HTR-8/SVneo (cell line): ENCODE measurements at regions not wholly inside any gene's neighbourhood (a gene's known extent, or its start where the extent isn't known, plus 50 kb on each side); places are given as distances from the start of the nearest gene placed in this dataset.
"Not testable (repeated sequence)": the region's sequence is repeated elsewhere in the genome, so short reads cannot be mapped to it uniquely, and the experiment has no call there.

Experiments used
- DNase-seq: peaks from one replicate; pipeline ENCODE4 v3.0.0; 2011; ENCODE audit warnings: low spot score, mixed read lengths; ENCODE audit not compliant: insufficient read length
- FAIRE-seq: peaks from 2 replicates; lab custom pipeline; 2011; peaks lifted over from hg19 to GRCh38; lab: Jason Lieb, UNC

DNA sequence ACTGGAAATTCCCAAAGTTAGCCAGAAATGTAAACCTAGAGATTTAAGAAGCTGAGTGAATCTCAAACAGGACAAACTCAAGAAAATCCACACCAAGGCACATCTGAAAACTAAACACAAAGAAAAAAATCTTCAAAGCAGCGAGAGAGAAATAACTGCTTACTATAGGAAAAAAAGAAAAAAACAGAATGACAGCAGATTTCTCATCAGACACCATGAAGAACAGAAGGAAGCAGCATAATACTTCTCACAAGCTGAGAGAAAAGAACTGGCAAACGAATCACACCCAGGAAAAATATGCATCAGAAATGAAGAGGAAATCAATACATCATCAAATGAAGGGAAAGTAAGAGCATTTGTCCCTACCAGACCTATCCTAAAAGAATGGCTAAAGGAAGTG is 236.3 kb upstream of the ADAMTS3 start:
- DNase-seq (no peak), FAIRE-seq (no peak)

DNA sequence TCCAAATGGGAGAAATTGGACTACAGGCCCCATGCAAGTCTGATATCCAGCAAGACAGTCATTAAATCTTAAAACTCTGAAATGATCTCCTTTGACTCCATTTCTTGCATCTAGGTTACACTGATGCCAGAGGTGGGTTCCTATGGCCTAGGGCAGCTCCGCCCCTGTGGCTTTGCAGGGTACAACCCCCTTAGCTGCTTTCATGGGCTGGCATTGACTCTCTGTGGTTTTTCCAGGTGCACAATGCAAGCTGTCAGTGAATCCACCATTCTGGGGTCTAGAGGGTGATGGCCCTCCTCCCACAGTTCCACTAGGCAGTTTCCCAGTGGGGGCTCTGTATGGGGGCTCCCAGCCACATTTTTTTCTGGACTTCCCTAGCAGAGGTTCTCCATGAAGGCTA is 228.5 kb upstream of the ADAMTS3 start:
- DNase-seq (no peak), FAIRE-seq (no peak)

DNA sequence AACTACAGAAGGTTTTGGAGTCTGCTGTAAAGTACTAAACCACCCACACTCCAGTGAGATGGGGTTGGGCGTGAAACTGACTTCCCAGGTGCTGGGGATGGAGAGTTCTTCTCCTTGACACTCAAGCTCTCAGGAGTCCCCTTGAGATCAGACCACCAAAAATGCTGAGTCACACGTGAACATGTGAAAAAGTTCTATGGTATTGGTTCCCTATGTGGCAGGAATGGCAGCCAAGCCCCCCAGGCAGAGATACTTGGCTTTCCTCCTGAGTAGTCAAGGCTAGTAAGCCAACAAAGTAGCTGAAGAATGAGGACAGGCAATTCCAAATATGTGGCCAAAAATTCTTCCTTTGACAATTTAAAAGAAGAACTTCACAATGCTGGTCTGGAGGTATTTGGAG is 222.0 kb upstream of the ADAMTS3 start:
- FAIRE-seq (no peak), DNase-seq (no peak)

DNA sequence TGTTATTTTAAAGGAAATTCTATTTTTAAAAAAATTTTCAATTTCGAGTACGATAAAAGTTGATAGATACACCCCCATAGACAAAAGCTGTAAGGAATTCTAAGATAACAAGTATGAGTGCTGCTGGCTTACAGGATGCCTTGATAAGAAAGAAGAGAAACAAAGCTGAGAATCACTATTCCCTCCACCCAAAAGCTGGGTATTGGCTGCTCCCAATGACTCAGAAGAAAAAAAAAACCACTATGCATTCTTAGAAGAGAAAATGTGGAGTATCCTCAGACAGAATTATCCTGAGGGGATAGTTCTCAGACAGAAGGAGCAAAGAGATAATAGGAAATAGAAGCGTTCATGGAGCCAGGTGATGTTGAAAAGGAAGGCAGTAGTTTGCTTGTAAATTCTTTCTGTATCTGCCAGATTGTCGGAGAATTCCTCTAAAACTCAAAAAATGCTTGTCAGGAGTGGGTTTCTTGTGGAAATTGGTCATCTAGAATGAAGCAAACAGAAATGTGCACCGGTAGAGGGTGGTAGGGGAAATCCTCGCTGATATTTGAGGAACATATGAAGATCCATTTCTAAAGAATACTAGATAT is 217.5 kb upstream of the ADAMTS3 start:
- DNase-seq, result no peak

DNA sequence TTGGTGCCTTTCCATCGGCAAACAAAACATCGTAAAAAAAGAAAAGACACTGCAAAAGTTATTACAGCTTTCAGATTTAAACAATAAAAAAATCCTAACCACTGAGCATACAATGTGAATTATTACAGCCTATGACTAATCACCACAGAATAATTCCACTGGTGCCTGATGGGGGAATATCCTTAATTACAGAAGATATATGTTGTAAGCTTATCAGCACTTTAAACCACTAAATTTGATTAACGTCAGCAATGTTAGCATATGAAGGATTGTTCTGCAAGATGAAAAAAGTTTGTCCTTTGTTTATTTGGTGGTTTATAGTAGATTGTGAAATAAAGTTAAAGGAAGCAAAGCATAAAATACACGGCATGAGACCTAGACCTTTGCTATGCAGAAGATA is 210.2 kb upstream of the ADAMTS3 start:
- no peak for FAIRE-seq
- no peak for DNase-seq

More for the DNA sequence above, 217.5 kb upstream of the ADAMTS3 start:
- no peak for FAIRE-seq

DNA sequence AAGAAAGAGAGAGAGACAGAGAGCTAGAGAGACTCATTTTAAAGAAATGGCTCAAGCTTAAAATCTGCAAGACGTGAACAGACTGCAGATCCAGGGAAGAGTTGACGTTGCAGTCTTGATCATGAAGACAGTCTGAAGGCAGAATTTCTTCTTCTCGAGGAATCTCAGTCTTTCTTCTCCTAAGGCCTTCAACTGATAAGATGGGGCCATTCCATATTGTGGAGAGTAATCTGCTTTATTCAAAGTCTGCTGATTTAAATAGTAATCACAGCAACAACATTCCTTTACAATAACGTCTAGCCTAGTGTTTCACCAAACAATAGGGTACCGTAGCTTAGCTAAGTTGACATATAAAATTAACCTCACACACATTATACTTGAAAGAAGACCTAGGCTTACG is 208.4 kb upstream of the ADAMTS3 start:
- no peak for DNase-seq
- no peak for FAIRE-seq

DNA sequence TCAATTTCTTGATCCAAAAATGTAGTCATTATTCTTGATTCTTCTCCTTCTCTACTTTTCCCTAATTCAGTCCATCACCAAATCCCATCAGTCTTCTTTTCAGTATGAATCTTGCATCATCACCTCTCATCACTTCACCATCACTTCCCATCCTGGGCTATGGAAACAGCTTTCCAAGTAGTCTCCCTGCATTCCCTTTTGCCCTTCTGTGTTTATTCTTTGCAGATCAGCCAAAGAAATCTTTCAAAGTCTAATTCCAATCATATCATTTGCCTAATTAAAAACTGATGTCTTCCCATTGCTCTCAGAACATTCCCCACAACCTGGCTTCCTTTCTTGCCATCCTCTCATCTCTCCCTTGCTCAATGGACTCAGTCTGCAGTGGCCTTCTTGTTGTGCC is 201.7 kb upstream of the ADAMTS3 start:
- FAIRE-seq (no peak), DNase-seq (no peak)

DNA sequence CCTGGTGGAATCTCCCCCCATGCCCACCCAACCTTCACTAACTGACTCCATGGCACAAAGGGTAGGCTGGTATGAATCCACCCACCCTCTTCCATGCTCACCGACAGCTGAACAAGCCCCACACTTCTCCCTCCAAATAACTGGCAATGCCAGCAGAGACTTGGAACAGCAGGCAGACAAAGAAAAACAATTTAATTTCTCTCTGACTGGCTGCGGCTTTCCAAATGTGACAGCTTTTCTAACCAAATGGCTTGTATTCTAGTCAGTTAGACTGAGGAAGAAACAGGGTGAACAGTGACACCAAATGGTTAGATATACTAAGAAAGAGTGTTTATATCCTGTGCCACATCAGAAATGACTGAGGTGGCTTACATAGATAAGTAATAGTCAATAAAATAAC is 199.3 kb upstream of the ADAMTS3 start:
- FAIRE-seq, result no peak
- no peak for DNase-seq

DNA sequence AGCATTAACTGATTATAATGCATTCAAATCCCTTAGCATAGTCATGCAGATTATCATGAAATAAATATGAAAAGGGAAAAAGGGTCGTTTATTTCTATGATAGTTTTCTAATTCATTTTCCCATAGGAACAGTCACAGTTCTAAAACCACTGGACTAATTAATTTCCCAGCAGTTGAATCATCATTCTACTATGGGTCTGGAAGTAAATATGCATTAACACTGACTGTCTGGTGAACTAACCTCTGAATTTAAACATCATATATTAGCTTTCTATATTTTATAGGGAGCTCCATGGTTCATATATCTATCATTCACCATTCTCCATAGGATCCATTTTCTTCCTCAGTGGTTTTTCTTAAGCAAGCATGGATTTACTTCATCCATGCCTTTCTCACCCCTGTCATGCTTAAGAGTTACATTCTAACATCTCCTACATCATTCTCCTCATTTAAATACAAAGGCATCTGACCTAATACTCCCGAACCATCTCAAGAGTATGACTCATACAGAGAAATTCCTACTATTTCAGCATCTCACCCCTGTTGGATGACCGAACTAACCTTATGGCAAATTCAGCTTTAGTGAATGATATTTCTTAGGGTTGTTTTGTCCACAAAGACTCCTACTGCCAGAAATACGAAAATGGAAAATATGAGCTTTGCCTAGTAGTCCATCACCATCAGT is 198.7 kb upstream of the ADAMTS3 start:
- FAIRE-seq, result no peak
- peak; percentile 54 for DNase-seq

DNA sequence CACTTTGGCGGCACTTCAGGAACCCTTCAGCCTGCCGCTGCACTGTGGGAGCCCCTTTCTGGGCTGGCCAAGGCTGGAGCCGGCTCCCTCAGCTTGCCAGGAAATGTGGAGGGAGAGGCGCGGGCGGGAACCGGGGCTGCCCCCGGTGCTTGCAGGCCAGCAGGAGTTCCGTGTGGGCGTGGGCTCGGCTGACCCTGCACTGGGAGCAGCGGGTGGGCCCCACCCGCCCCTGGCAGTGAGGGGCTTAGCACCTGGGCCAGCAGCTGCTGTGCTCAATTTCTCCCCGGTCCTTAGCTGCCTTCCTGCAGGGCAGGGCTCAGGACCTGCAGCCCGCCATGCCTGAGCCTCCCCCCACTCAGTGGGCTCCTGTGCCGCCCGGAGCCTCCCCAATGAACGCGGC is 196.8 kb upstream of the ADAMTS3 start:
- DNase-seq, FAIRE-seq: not testable (repeated sequence)

DNA sequence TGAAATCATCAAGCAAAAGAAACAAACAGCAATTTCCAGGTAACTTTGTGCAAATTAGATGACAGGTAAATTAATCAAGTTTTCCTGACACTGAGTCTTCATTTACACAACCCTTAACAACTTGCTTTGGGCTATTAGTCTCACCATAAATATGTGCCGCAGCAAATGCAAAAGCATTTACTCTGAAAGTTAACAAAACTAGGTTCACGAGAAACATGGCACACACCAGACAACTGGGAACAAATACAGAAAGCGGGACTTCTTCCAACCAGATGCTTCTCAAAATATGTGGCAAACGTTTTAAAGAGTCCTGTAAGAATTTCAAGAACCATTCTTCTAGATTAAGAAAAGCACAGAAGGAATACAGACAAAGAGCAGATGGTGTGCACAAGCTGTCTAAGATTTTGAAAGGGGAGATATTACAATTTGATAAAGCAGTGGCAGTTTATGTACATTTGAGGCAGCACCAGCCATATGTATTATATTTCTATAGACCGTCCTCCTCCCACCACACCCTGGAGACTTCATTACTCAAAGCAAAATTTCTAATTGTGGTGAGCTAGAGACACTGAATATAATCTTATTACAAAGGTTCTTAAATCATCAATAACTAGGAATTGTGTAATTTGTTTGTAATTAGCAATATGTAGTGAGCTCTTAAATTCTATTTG is 192.5 kb upstream of the ADAMTS3 start:
- DNase-seq, result no peak
- FAIRE-seq, result no peak

DNA sequence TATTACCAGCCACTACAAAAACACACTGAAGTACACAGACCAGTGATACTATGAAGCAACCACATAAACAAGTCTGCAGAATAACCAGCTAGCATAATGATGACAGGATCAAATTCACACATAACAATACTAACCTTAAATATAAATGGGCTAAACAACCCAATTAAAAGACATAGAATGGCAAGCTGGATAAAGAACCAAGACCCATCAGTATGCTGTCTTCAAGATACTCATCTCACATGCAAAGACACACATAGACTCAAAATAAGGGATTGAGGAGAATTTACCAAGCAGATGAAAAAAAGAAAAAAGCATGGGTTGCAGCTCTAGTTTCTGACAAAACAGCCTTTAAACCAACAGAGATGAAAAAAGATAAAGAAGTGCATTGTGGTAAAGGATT is 184.4 kb upstream of the ADAMTS3 start:
- FAIRE-seq, DNase-seq: not testable (repeated sequence)

DNA sequence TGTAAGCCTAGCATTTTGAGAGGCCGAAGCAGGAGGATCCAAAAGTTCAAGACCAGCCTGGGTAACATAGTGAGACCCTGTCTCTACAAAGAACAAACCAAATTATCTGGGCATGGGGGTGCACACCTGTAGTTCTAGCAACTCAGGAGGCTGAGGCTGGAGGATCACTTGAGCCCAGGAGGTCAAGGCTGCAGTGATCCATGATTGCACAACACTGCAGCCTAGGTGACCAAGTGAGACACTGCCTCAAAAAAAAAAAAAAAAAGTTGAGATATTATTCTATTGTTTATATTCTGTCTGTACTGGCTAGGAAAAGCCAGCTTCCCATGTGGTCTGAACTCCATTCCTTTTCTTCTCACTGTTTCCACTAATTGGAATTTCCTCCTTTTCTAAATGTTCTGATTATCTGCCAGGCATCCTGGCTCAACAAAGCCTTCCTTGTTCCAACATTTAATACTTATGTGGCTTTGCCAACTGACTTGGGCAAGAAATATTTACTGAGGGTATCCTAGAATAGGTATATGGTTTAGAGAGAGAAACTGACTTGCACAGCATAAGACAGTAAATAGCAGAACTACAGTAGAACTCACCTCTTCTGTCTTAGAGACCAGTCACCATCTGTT is 175.2 kb upstream of the ADAMTS3 start:
- no peak for DNase-seq
- FAIRE-seq, result no peak

DNA sequence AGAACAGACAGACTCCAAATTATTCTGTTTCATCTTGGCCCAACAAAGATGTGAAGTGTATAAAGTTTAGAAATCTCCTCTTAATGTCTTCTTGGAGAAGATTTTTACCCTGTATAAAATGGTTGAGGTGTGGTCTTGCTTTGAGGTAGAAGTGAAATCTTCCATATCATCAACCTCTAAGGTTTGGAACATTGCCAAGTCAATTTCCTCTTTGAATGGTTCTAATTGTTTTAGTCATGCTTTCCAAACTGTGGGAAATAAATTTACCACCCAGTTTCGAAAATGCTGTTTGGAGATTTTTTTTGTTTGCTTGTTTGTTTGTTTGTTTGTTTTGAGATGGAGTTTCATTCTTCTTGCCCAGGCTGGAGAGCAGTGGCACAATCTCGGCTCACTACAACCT is 174.1 kb upstream of the ADAMTS3 start:
- no peak for FAIRE-seq
- DNase-seq, result no peak

DNA sequence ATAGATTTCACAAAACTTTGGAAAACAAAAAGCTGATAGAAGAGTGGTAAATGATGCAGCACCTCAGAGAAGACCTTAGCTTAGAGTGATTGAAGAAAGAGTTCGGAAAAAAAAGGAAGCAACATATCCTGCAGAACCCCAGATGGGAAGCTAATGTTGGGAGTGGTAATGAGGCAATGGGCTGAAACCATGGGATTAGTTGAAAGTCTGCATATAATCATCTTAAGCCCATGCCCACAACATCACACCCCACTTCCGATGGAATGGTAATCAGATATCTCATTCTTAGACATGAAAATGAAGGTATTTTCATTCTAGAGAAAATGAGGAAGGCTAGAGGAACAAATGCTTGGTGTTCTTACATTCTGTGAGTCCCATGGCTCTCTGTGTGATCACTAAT is 146.3 kb upstream of the ADAMTS3 start:
- DNase-seq, result no peak
- FAIRE-seq, result no peak

DNA sequence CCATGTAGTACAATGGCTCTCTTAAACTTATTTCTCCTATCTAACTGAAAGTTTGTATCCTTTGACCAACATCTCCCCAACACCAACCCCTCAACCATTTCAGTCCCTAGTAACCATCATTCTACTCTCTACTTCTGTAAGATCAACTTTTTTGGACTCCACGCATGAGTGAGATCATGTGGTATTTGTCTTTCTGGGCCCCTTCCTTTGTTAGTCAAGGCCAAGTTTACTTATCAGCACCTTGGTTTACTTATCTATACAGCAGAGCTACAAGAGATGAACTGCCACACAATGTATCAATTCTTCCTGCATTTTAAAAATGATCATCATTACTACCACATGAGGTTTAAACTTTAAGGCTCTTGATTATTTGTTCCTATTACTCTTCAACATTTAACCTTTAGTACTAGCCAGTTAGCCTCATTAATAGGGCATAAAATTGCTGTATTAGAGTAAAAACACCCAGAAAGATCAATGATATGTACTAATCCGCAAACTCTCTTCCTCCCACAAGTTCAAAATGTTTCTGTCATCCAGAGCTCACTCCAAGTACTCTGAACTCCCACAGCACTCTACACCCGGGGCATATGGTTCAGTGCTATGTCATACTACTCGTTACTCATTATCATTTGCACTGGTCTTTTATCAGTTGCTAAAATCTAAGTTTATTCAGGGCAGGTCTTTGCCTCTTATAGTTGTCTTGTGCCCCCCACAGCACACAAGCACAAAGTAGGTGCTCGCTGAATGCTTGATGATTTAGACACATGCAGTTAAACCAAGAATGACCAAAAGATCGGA is 145.7 kb upstream of the ADAMTS3 start:
- no peak for DNase-seq
- FAIRE-seq, result no peak

DNA sequence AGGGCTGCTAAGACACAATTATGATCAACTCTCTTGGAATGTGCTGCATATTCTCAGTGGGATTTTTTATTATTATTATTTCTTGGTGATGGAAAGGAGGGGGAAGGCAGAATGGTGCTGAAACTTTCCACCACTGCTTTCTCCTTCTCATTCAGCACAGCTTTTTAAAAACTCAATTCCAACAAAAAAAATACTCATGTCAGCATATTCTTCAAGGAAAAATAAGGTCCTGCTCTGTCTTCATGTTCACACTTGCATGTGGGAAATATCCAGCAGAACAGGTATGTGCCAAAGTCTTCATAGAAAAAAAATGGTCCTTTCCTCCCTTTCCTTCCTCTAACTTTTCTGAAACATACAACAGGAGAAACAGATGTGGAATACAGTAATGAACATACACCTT is 144.0 kb upstream of the ADAMTS3 start:
- FAIRE-seq (no peak), DNase-seq (no peak)

DNA sequence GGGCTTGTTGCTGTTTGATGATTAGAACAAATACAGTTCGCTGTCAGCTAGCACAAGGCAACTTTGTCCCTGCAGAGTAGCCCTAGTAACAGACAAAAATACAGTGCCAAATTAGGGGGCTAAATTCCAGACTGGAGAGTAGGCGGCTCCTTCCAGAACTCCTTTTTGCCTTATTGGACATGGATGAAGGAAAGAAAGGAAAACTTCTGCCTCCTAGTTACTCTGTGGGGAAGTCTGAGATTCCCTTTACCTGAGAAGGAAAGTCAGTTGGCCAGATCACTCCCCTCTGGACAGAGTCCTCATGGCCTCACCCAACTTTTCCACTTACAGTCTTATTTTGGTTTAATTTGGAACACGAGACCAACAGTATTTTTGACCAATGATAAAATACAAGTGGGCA is 140.5 kb upstream of the ADAMTS3 start:
- DNase-seq (no peak), FAIRE-seq (no peak)

DNA sequence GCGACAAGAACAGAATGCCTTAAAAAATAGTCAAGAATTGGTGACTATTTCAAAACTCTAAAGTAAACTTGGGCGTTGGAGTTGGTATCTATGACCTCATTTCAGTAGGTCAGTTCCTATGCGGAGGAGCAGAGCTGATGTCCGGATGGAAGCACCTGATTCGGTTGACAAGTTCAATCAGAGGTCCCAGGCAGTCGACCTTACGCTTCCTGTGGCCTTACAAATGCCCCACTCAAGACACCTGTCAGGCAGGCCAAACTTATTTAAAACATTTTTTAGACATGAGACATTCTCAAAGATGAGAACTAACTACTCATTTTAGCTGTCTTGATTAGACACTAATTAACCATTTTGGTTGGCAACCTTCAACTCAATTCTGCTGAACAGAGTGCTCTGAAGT is 137.7 kb upstream of the ADAMTS3 start:
- FAIRE-seq (no peak), DNase-seq (no peak)

DNA sequence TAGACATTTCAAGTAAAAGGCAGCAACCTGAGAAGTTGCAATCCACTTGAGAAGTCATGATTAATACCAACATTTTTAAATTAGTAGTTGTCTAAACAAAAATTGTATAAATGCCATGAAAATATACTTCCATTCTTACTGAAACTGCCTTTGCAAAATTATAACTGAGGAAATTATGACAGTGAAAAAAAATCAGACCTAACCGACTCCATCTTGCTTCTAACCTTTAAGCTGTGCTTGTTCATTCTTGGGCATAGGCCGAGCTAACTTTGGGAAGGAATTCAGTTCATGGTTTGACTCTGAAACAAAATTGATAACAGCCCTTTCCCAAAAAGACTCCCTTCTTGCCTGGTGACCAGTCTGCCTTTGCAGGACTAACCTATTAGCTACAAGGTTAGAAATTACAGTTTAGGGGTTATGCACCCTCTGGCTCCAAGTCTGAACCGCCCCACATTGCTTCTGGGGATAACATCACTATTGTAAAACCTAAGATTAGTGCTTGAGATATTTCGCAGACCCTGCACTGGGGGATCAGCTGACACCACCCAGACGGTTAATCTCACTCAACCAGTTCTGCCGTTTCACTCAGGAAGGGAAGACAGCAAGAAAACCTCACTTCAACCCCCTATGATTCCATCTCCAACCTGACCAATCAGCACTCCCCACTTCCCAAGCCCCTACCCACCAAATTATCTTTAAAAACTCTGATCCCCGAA is 136.1 kb upstream of the ADAMTS3 start:
- not testable (repeated sequence) for FAIRE-seq

More for the DNA sequence above, 136.1 kb upstream of the ADAMTS3 start:
- not testable (repeated sequence) for DNase-seq
